ENCODE measurements at regions not wholly inside any gene's neighbourhood (a gene's known extent, or its start where the extent isn't known, plus 50 kb on each side); places are given as distances from the start of the nearest gene placed in this dataset.

GRCh38 chr20:40245829-40246228 is 443.2 kb downstream of the MAFB start:
- TF ChIP-seq CTCF (IDR thresholded peaks at IDR 0.05) (no peak), POLR2A (IDR thresholded peaks at IDR 0.05) (no peak)

All from body of pancreas (tissue), 4 donors.